ENCODE measurements at regions not wholly inside any gene's neighbourhood (a gene's known extent, or its start where the extent isn't known, plus 50 kb on each side); places are given as distances from the start of the nearest gene placed in this dataset.

DNA sequence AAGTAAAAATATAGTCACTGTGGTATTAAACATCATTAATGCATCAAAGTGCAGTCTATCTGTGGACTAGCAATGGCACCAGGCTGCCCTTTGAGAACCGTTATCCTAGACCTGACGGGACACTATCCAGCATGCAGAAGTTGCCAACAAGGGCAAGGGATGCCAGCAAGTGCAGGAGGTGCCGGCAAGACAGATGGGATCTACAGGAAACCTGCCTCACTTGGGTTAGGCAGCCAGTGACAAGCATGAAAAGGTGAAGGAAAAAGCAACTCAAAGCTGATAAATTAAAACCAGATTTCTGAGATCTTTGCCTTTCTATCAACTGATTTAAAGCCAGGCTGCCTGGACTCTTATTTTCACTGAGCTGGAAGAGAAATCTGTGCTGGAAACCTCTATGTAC is 315.2 kb upstream of the PDE4D start (continued):
- TF ChIP-seq, protein P1, sequence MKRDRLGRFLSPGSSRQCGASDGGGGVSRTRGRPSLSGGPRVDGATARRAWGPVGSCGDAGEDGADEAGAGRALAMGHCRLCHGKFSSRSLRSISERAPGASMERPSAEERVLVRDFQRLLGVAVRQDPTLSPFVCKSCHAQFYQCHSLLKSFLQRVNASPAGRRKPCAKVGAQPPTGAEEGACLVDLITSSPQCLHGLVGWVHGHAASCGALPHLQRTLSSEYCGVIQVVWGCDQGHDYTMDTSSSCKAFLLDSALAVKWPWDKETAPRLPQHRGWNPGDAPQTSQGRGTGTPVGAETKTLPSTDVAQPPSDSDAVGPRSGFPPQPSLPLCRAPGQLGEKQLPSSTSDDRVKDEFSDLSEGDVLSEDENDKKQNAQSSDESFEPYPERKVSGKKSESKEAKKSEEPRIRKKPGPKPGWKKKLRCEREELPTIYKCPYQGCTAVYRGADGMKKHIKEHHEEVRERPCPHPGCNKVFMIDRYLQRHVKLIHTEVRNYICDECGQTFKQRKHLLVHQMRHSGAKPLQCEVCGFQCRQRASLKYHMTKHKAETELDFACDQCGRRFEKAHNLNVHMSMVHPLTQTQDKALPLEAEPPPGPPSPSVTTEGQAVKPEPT (CRISPR knock-in tag; IDR thresholded peaks at IDR 0.05; ENCODE audit: low read depth), result no peak
- no peak for TF ChIP-seq RNF2 (conservative IDR thresholded peaks at IDR 0.05; ENCODE audit: low read depth)
- TF ChIP-seq, protein P2, sequence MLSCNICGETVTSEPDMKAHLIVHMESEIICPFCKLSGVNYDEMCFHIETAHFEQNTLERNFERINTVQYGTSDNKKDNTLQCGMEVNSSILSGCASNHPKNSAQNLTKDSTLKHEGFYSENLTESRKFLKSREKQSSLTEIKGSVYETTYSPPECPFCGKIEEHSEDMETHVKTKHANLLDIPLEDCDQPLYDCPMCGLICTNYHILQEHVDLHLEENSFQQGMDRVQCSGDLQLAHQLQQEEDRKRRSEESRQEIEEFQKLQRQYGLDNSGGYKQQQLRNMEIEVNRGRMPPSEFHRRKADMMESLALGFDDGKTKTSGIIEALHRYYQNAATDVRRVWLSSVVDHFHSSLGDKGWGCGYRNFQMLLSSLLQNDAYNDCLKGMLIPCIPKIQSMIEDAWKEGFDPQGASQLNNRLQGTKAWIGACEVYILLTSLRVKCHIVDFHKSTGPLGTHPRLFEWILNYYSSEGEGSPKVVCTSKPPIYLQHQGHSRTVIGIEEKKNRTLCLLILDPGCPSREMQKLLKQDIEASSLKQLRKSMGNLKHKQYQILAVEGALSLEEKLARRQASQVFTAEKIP (CRISPR knock-in tag; IDR thresholded peaks at IDR 0.05; ENCODE audit: borderline replicate concordance), result no peak
- no peak for TF ChIP-seq NFYC (CRISPR knock-in tag; IDR thresholded peaks at IDR 0.05)
- no peak for TF ChIP-seq ZNF263 (CRISPR knock-in tag; IDR thresholded peaks at IDR 0.05)

DNA sequence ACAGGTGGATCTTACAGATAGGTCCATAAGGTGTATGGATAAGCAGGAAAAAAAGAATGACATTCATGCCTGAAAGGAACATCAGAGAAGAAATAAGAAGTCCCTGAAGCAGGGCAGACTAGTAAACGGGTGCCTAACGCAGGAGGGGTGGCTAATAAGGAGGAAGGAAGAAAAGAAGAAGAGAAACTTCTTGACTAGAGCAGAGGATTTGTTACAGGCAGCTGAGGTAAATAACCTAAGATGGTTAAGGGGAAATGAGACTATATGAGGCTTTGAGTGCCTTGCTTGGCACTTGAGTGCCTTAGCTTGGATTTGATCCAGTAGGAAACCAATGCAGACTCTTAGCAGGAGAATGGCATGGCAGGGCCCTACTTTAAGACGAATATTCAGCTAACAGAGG is 313.5 kb upstream of the PDE4D start:
- Histone ChIP-seq H3K4me1 (ENCODE audit: insufficient read depth, low read length) (peaks cover 34% of the 10 kb centered on the region), H3K9me3 (ENCODE audit: low read length) (no peaks in the 10 kb centered on the region), H3K36me3 (replicated peaks in 1 of 2; ENCODE audit: control insufficient read depth in 1 of 2, insufficient read depth in 2 of 2, low read length in 2 of 2) (no peaks in the 10 kb centered on the region), H3K4me3 (replicated peaks in 1 of 3; ENCODE audit: insufficient read depth in 1 of 3, low read depth in 2 of 3, low read length in 3 of 3) (no peak overlapping the region), H3K4me2 (ENCODE audit: low read depth, low read length) (no peak overlapping the region), H3K27me3 (ENCODE audit: control insufficient read depth in 1 of 2, insufficient read depth in 2 of 2, low read length in 2 of 2) (no peaks in the 10 kb centered on the region), H3K79me2 (ENCODE audit: insufficient read depth, low read length) (no peaks in the 10 kb centered on the region), H4K20me1 (ENCODE audit: insufficient read depth, low read length) (no peaks in the 10 kb centered on the region), H2AFZ (ENCODE audit: low read length) (no peak overlapping the region), H3K9ac (ENCODE audit: insufficient read depth, low read depth, low read length) (no peak overlapping the region), H3K27ac (ENCODE audit: extremely low read length, insufficient read depth, low read length) (peak overlapping the region; percentile 2)
- ATAC-seq, result no peak
- BruUV-seq (replicated peaks), result no TSS peak
- intact Hi-C loops (cut with micrococcal nuclease; ENCODE audit: unreplicated experiment) (loop anchor here (5.0 kb wide), 1 partner anchor 70 kb away; no protein-coding TSS in a partner anchor), in situ Hi-C loops (cut with HindIII; ENCODE audit: extremely low pct_ligation_motif_present, low pct_unique_long_range_greater_than_20kb) (no loop called here)
- CTCF ChIA-PET (ENCODE audit: low intra/inter-chr PET ratio, low total read pairs), result no interaction called here
- no peak for FAIRE-seq
- TF ChIP-seq SP140L (CRISPR knock-in tag; IDR thresholded peaks at IDR 0.05; ENCODE audit: borderline replicate concordance) (no peak), KDM6A (CRISPR knock-in tag; IDR thresholded peaks at IDR 0.05; ENCODE audit: low read depth) (no peak), CBX1 (IDR thresholded peaks at IDR 0.05; ENCODE audit: low read depth) (no peak), SMAD3 (CRISPR knock-in tag; IDR thresholded peaks at IDR 0.05) (no peak), JARID2 (CRISPR knock-in tag; IDR thresholded peaks at IDR 0.05; ENCODE audit: insufficient replicate concordance) (no peak), ZNF30 (CRISPR knock-in tag; IDR thresholded peaks at IDR 0.05) (no peak)
- TF ChIP-seq, protein P3, sequence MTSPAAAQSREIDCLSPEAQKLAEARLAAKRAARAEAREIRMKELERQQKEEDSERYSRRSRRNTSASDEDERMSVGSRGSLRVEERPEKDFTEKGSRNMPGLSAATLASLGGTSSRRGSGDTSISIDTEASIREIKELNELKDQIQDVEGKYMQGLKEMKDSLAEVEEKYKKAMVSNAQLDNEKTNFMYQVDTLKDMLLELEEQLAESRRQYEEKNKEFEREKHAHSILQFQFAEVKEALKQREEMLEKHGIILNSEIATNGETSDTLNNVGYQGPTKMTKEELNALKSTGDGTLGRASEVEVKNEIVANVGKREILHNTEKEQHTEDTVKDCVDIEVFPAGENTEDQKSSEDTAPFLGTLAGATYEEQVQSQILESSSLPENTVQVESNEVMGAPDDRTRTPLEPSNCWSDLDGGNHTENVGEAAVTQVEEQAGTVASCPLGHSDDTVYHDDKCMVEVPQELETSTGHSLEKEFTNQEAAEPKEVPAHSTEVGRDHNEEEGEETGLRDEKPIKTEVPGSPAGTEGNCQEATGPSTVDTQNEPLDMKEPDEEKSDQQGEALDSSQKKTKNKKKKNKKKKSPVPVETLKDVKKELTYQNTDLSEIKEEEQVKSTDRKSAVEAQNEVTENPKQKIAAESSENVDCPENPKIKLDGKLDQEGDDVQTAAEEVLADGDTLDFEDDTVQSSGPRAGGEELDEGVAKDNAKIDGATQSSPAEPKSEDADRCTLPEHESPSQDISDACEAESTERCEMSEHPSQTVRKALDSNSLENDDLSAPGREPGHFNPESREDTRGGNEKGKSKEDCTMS (CRISPR knock-in tag; conservative IDR thresholded peaks at IDR 0.05), result no peak
- WGBS (ENCODE audit: low lambda C conversion rate), result 66% methylated on average over 3 of the region's 3 CpGs
- DNase-seq (ENCODE audit: low spot score), result no peak
- POLR2A ChIA-PET, result no interaction called here
